Esophagus (tissue), 2 donors: ENCODE measurements at regions not wholly inside any gene's neighbourhood (a gene's known extent, or its start where the extent isn't known, plus 50 kb on each side); places are given as distances from the start of the nearest gene placed in this dataset.

Experiments used
- H3K27ac ChIP-seq, 2 donors: one replicate each; pipeline ENCODE4 v1.5.1; 2013; ENCODE audit warnings: low read depth in 2 of 2, mild to moderate bottlenecking in 2 of 2, inconsistent platforms in 1 of 2, low read length in 1 of 2, moderate library complexity in 1 of 2
- H3K27me3 ChIP-seq, 2 donors: one replicate each; pipeline ENCODE4 v1.6.1; 2013; ENCODE audit warnings: low read length in 2 of 2, control low read depth in 1 of 2, mild to moderate bottlenecking in 1 of 2; ENCODE audit not compliant: insufficient read depth in 2 of 2, control insufficient read depth in 1 of 2
- H3K36me3 ChIP-seq, 2 donors: one replicate each; pipeline ENCODE4 v1.6.1; 2013; ENCODE audit warnings: low read length in 1 of 2; ENCODE audit not compliant: control insufficient read depth in 2 of 2, insufficient read depth in 2 of 2
- H3K4me1 ChIP-seq, 2 donors: one replicate each; pipeline ENCODE4 v1.6.1; 2013; ENCODE audit warnings: low read length in 1 of 2; ENCODE audit not compliant: control insufficient read depth in 2 of 2, insufficient read depth in 2 of 2
- H3K4me3 ChIP-seq, 2 donors: one replicate each; pipeline ENCODE4 v1.5.1; 2013; ENCODE audit warnings: low read length in 2 of 2, mild to moderate bottlenecking in 2 of 2, low read depth in 1 of 2, moderate library complexity in 1 of 2
- H3K9me3 ChIP-seq, 2 donors: one replicate each; pipeline ENCODE4 v1.6.1; 2013; ENCODE audit warnings: mild to moderate bottlenecking in 2 of 2, low read depth in 1 of 2, low read length in 1 of 2, moderate library complexity in 1 of 2; ENCODE audit not compliant: control insufficient read depth in 2 of 2, insufficient read depth in 1 of 2
- WGBS, 2 donors: extraction: QIAGEN DNeasy Blood & Tissue Kit; methylation state at CpG; one replicate each; pipeline ENCODE4 v1.1.7; 2013; 5-methylcytosine and 5-hydroxymethylcytosine counted together
- donor health status: healthy with polysubstance abuse.
- donor health status: Bipolar disorder and iron deficiency.

- no peaks in the 10 kb centered on the region for H3K9me3 ChIP-seq
- H3K4me3 ChIP-seq = no peak overlapping the region
- H3K27ac ChIP-seq = no peak overlapping the region
- no peaks in the 10 kb centered on the region for H3K36me3 ChIP-seq
- no peaks in the 10 kb centered on the region for H3K27me3 ChIP-seq
- no peaks in the 10 kb centered on the region for H3K4me1 ChIP-seq
- WGBS, 2 donors = 90% methylated on average over 23 of the region's 23 CpGs
These were observed 50.7 kb upstream of the TNRC6C start for GRCh38 chr17:77907497-77908461.

- Histone ChIP-seq H3K9me3 (no peaks in the 10 kb centered on the region), H3K27me3 (no peaks in the 10 kb centered on the region), H3K27ac (no peak overlapping the region), H3K4me1 (no peaks in the 10 kb centered on the region), H3K4me3 (no peak overlapping the region), H3K36me3 (no peaks in the 10 kb centered on the region)
- WGBS, 2 donors = 56 to 71% methylated on average over 4 of the region's 4 CpGs
These were observed 50.0 kb upstream of the TNRC6C start for GRCh38 chr17:77908501-77908900.
